ENCODE measurements at regions not wholly inside any gene's neighbourhood (a gene's known extent, or its start where the extent isn't known, plus 50 kb on each side); places are given as distances from the start of the nearest gene placed in this dataset.

DNA sequence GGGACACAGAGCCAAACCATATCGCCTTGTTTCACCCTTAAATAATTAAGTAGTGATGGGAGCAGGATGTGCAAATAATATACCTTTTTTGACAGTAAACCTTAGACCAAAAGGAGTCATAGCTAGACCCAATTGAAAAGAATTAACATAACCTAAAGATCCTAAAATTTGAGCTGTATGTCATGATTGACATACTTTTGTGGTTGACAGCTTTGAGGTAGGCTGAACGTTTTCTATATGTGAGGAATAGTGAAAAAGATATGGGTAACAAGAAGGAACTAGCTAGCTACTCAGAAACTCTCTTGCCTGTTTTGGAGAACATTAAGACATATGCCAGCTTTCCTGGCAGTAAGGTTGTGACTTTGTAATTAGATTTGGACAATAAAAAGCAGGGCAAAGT is 320.6 kb downstream of the KCNC2 start:
- Histone ChIP-seq H3K36me3 (ENCODE audit: control insufficient read depth, insufficient read depth, low read length) (no peaks in the 10 kb centered on the region), H3K27me3 (ENCODE audit: control insufficient read depth, insufficient read depth, low read length) (no peaks in the 10 kb centered on the region), H3K9ac (ENCODE audit: insufficient read depth, low read length) (no peak overlapping the region), H3K4me1 (ENCODE audit: control insufficient read depth, extremely low read depth, insufficient read depth, low read length) (peaks cover 2% of the 10 kb centered on the region), H3K4me2 (ENCODE audit: extremely low read depth, insufficient read depth, low read length) (peak overlapping the region; percentile 46), H3K4me3 (replicated peaks in 1 of 4; ENCODE audit: control extremely low read depth in 1 of 4, insufficient read depth in 1 of 4, low read depth in 3 of 4, low read length in 4 of 4) (no peak overlapping the region), H3K27ac (ENCODE audit: insufficient read depth, low read length) (no peak overlapping the region), H3K79me2 (ENCODE audit: control insufficient read depth, insufficient read depth, low read length) (no peaks in the 10 kb centered on the region), H4K20me1 (ENCODE audit: control insufficient read depth, extremely low read depth, insufficient read depth, low read length) (no peaks in the 10 kb centered on the region), H2AFZ (ENCODE audit: low read length) (no peak overlapping the region), H3K9me3 (ENCODE audit: control insufficient read depth, insufficient read depth, low read depth, low read length) (no peaks in the 10 kb centered on the region)
- DNase-seq (ENCODE audit: low read depth in 2 of 2), result no peak
- no peak for TF ChIP-seq EZH2 (IDR thresholded peaks at IDR 0.05; ENCODE audit: low read length, missing control alignments)
- TF ChIP-seq, protein P1, sequence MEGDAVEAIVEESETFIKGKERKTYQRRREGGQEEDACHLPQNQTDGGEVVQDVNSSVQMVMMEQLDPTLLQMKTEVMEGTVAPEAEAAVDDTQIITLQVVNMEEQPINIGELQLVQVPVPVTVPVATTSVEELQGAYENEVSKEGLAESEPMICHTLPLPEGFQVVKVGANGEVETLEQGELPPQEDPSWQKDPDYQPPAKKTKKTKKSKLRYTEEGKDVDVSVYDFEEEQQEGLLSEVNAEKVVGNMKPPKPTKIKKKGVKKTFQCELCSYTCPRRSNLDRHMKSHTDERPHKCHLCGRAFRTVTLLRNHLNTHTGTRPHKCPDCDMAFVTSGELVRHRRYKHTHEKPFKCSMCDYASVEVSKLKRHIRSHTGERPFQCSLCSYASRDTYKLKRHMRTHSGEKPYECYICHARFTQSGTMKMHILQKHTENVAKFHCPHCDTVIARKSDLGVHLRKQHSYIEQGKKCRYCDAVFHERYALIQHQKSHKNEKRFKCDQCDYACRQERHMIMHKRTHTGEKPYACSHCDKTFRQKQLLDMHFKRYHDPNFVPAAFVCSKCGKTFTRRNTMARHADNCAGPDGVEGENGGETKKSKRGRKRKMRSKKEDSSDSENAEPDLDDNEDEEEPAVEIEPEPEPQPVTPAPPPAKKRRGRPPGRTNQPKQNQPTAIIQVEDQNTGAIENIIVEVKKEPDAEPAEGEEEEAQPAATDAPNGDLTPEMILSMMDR (conservative IDR thresholded peaks at IDR 0.05 in 1 of 2, IDR thresholded peaks at IDR 0.05 in 1 of 2; ENCODE audit: low read depth in 1 of 2, low read length in 2 of 2), result no peak

- Histone ChIP-seq H3K9me3 (ENCODE audit: control insufficient read depth, insufficient read depth, low read depth, low read length) (no peaks in the 10 kb centered on the region), H3K4me2 (ENCODE audit: extremely low read depth, insufficient read depth, low read length) (peak overlapping the region; percentile 62), H2AFZ (ENCODE audit: low read length) (no peak overlapping the region), H3K9ac (ENCODE audit: insufficient read depth, low read length) (no peak overlapping the region), H4K20me1 (ENCODE audit: control insufficient read depth, extremely low read depth, insufficient read depth, low read length) (no peaks in the 10 kb centered on the region), H3K27me3 (ENCODE audit: control insufficient read depth, insufficient read depth, low read length) (no peaks in the 10 kb centered on the region), H3K4me3 (replicated peaks in 1 of 4; ENCODE audit: control extremely low read depth in 1 of 4, insufficient read depth in 1 of 4, low read depth in 3 of 4, low read length in 4 of 4) (no peak overlapping the region), H3K4me1 (ENCODE audit: control insufficient read depth, extremely low read depth, insufficient read depth, low read length) (peaks cover 2% of the 10 kb centered on the region), H3K79me2 (ENCODE audit: control insufficient read depth, insufficient read depth, low read length) (no peaks in the 10 kb centered on the region), H3K27ac (ENCODE audit: insufficient read depth, low read length) (peak overlapping the region; percentile 26), H3K36me3 (ENCODE audit: control insufficient read depth, insufficient read depth, low read length) (no peaks in the 10 kb centered on the region)
- DNase-seq (ENCODE audit: low read depth in 2 of 2), result peak; percentile 50 to 75
- TF ChIP-seq, protein P1 (conservative IDR thresholded peaks at IDR 0.05 in 1 of 2, IDR thresholded peaks at IDR 0.05 in 1 of 2; ENCODE audit: low read depth in 1 of 2, low read length in 2 of 2), result no peak
- TF ChIP-seq EZH2 (IDR thresholded peaks at IDR 0.05; ENCODE audit: low read length, missing control alignments), result no peak
These were observed 319.9 kb downstream of the KCNC2 start for GRCh38 chr12:74889563-74890236.

- no peak overlapping the region for H2AFZ ChIP-seq (ENCODE audit: low read length)
- H3K79me2 ChIP-seq (ENCODE audit: control insufficient read depth, insufficient read depth, low read length), result no peaks in the 10 kb centered on the region
- H3K4me2 ChIP-seq (ENCODE audit: extremely low read depth, insufficient read depth, low read length), result peak overlapping the region; percentile 62
- H3K4me3 ChIP-seq (replicated peaks in 1 of 4; ENCODE audit: control extremely low read depth in 1 of 4, insufficient read depth in 1 of 4, low read depth in 3 of 4, low read length in 4 of 4), result no peak overlapping the region
- H3K36me3 ChIP-seq (ENCODE audit: control insufficient read depth, insufficient read depth, low read length), result no peaks in the 10 kb centered on the region
- TF ChIP-seq EZH2 (IDR thresholded peaks at IDR 0.05; ENCODE audit: low read length, missing control alignments), result no peak
- TF ChIP-seq, protein P1 (conservative IDR thresholded peaks at IDR 0.05 in 1 of 2, IDR thresholded peaks at IDR 0.05 in 1 of 2; ENCODE audit: low read depth in 1 of 2, low read length in 2 of 2), result no peak
- DNase-seq (ENCODE audit: low read depth in 2 of 2), result peak; percentile 83 to 91
- no peaks in the 10 kb centered on the region for H3K9me3 ChIP-seq (ENCODE audit: control insufficient read depth, insufficient read depth, low read depth, low read length)
- peaks cover 2% of the 10 kb centered on the region for H3K4me1 ChIP-seq (ENCODE audit: control insufficient read depth, extremely low read depth, insufficient read depth, low read length)
- no peak overlapping the region for H3K9ac ChIP-seq (ENCODE audit: insufficient read depth, low read length)
- H3K27me3 ChIP-seq (ENCODE audit: control insufficient read depth, insufficient read depth, low read length), result no peaks in the 10 kb centered on the region
- no peaks in the 10 kb centered on the region for H4K20me1 ChIP-seq (ENCODE audit: control insufficient read depth, extremely low read depth, insufficient read depth, low read length)
- no peak overlapping the region for H3K27ac ChIP-seq (ENCODE audit: insufficient read depth, low read length)
These were observed 319.4 kb downstream of the KCNC2 start for GRCh38 chr12:74890237-74890599.
